GM21423 (cell line): ENCODE measurements at regions not wholly inside any gene's neighbourhood (a gene's known extent, or its start where the extent isn't known, plus 50 kb on each side); places are given as distances from the start of the nearest gene placed in this dataset.

Experiments
- ATAC-seq: cut with Tn5 transposase; IDR thresholded peaks from one replicate; pipeline ENCODE4 v1.9.1; 2021; ENCODE audit warnings: mild to moderate bottlenecking, moderate library complexity; ENCODE audit not compliant: unreplicated experiment

GRCh38 chr22:49097966-49098365, 729.7 kb downstream of the BRD1 start:
- no peak for ATAC-seq

GRCh38 chr22:49097171-49097925, 730.3 kb downstream of the BRD1 start:
- ATAC-seq, result no peak

- no peak for ATAC-seq
These were observed 731.2 kb downstream of the BRD1 start for GRCh38 chr22:49096476-49096875.

GRCh38 chr22:49095366-49095765, 732.3 kb downstream of the BRD1 start:
- no peak for ATAC-seq

- ATAC-seq, result no peak
These were observed 732.8 kb downstream of the BRD1 start for GRCh38 chr22:49094858-49095257.

- ATAC-seq, result no peak
These were observed 733.5 kb downstream of the BRD1 start for GRCh38 chr22:49094151-49094550.

- no peak for ATAC-seq
These were observed 734.3 kb downstream of the BRD1 start for GRCh38 chr22:49093192-49093880.

GRCh38 chr22:49092716-49093115, 735.0 kb downstream of the BRD1 start:
- ATAC-seq, result no peak

GRCh38 chr22:49091917-49092545, 735.6 kb downstream of the BRD1 start:
- no peak for ATAC-seq

- no peak for ATAC-seq
These were observed 736.2 kb downstream of the BRD1 start for GRCh38 chr22:49091451-49091850.

GRCh38 chr22:49090853-49091135, 736.9 kb downstream of the BRD1 start:
- ATAC-seq, result no peak

GRCh38 chr22:49090061-49090852, 737.4 kb downstream of the BRD1 start:
- ATAC-seq, result no peak

- ATAC-seq, result no peak
These were observed 738.6 kb downstream of the BRD1 start for GRCh38 chr22:49088801-49089791.

- ATAC-seq, result no peak
These were observed 739.7 kb downstream of the BRD1 start for GRCh38 chr22:49087716-49088601.

- no peak for ATAC-seq
These were observed 740.5 kb downstream of the BRD1 start for GRCh38 chr22:49087198-49087597.

- ATAC-seq, result no peak
These were observed 741.0 kb downstream of the BRD1 start for GRCh38 chr22:49086606-49087157.

- no peak for ATAC-seq
These were observed 741.5 kb downstream of the BRD1 start for GRCh38 chr22:49086181-49086580.

GRCh38 chr22:49084206-49084605, 743.5 kb downstream of the BRD1 start:
- no peak for ATAC-seq

GRCh38 chr22:49083607-49084006, 744.1 kb downstream of the BRD1 start:
- no peak for ATAC-seq
